Trophoblast cell (in vitro differentiated cells and primary cell): ENCODE measurements at regions not wholly inside any gene's neighbourhood (a gene's known extent, or its start where the extent isn't known, plus 50 kb on each side); places are given as distances from the start of the nearest gene placed in this dataset.
A peak's percentile ranks its signal among the peaks of the same experiment; 100 is the strongest.

Experiments
- DNase-seq, 2 donors: peaks; one replicate each; pipeline ENCODE4 v3.0.0-alpha.2; 2016
- H2AFZ ChIP-seq: 2 replicates; pipeline ENCODE4 v1.6.1; 2013; ENCODE audit warnings: low read length, moderate library complexity, mild to moderate bottlenecking; ENCODE audit not compliant: insufficient read depth, poor library complexity
- H2AK5ac ChIP-seq: 2 replicates; pipeline ENCODE4 v1.6.1; 2013; ENCODE audit warnings: mild to moderate bottlenecking, low read length
- H2BK120ac ChIP-seq: 2 replicates; pipeline ENCODE4 v1.6.1; 2013; ENCODE audit warnings: low read length, mild to moderate bottlenecking, moderate library complexity; ENCODE audit not compliant: insufficient read depth, poor library complexity
- H2BK12ac ChIP-seq: 2 replicates; pipeline ENCODE4 v1.6.1; 2013; ENCODE audit warnings: mild to moderate bottlenecking, low read length, moderate library complexity
- H2BK5ac ChIP-seq: 2 replicates; pipeline ENCODE4 v1.6.1; 2013; ENCODE audit warnings: low read length, low read depth, moderate library complexity, mild to moderate bottlenecking; ENCODE audit not compliant: poor library complexity
- H3K14ac ChIP-seq: 2 replicates; pipeline ENCODE4 v1.6.1; 2013; ENCODE audit warnings: mild to moderate bottlenecking, low read length
- H3K18ac ChIP-seq: 2 replicates; pipeline ENCODE4 v1.6.1; 2013; ENCODE audit warnings: mild to moderate bottlenecking, low read length
- H3K23ac ChIP-seq: 2 replicates; pipeline ENCODE4 v1.6.1; 2013; ENCODE audit warnings: low read length
- H3K27ac ChIP-seq: 2 replicates; pipeline ENCODE4 v1.5.1; 2013; ENCODE audit warnings: low read depth, mild to moderate bottlenecking, inconsistent platforms, low read length, moderate library complexity
- H3K27me3 ChIP-seq: 2 replicates; pipeline ENCODE4 v1.6.1; 2013; ENCODE audit warnings: inconsistent platforms, mild to moderate bottlenecking, low read length, moderate library complexity; ENCODE audit not compliant: insufficient read depth
- H3K36me3 ChIP-seq, 2 experiments: 1 replicate in 1 of 2; 2 replicates in 1 of 2; pipeline ENCODE4 v1.6.1; 2013; ENCODE audit warnings: low read length in 2 of 2, mild to moderate bottlenecking in 2 of 2, moderate library complexity in 1 of 2; ENCODE audit not compliant: insufficient read depth in 2 of 2, control insufficient read depth in 1 of 2
- H3K4ac ChIP-seq: 2 replicates; pipeline ENCODE4 v1.6.1; 2013; ENCODE audit warnings: low read depth, mild to moderate bottlenecking, low read length, moderate library complexity
- H3K4me1 ChIP-seq, 2 experiments: 1 replicate in 1 of 2; 2 replicates in 1 of 2; pipeline ENCODE4 v1.6.1; 2013; ENCODE audit warnings: low read length in 2 of 2, mild to moderate bottlenecking in 2 of 2, moderate library complexity in 1 of 2; ENCODE audit not compliant: insufficient read depth in 2 of 2, control insufficient read depth in 1 of 2
- H3K4me2 ChIP-seq: 2 replicates; pipeline ENCODE4 v1.6.1; 2013; ENCODE audit warnings: inconsistent platforms, mild to moderate bottlenecking, low read length, moderate library complexity
- H3K4me3 ChIP-seq: 2 replicates; pipeline ENCODE4 v1.5.1; 2013; ENCODE audit warnings: mild to moderate bottlenecking, low read depth, low read length, inconsistent platforms
- H3K79me1 ChIP-seq: one replicate; pipeline ENCODE4 v1.6.1; 2013; ENCODE audit warnings: low read length
- H3K79me2 ChIP-seq: 2 replicates; pipeline ENCODE4 v1.6.1; 2013; ENCODE audit warnings: low read length, mild to moderate bottlenecking; ENCODE audit not compliant: control insufficient read depth, insufficient read depth, poor library complexity
- H3K9ac ChIP-seq: 2 replicates; pipeline ENCODE4 v1.6.1; 2013; ENCODE audit warnings: mild to moderate bottlenecking, low read length
- H3K9me3 ChIP-seq: 2 replicates; pipeline ENCODE4 v1.6.1; 2013; ENCODE audit warnings: low read depth, mild to moderate bottlenecking, control low read depth, inconsistent platforms, low read length; ENCODE audit not compliant: insufficient read depth
- H4K12ac ChIP-seq: 2 replicates; pipeline ENCODE4 v1.6.1; 2013; ENCODE audit warnings: low read depth, mild to moderate bottlenecking, low read length, moderate library complexity
- H4K8ac ChIP-seq: 2 replicates; pipeline ENCODE4 v1.6.1; 2013; ENCODE audit warnings: low read depth, mild to moderate bottlenecking, low read length, moderate library complexity
- H4K91ac ChIP-seq: one replicate; pipeline ENCODE4 v1.6.1; 2013; ENCODE audit warnings: low read depth, mild to moderate bottlenecking, low read length, moderate library complexity
- WGBS: extraction: QIAGEN DNeasy Blood & Tissue Kit; methylation state at CpG from one replicate; pipeline ENCODE4 v1.1.7; 2013; ENCODE audit warnings: missing lambda C conversion rate; ENCODE audit not compliant: insufficient read length, insufficient coverage; ENCODE audit errors: extremely low coverage; 5-methylcytosine and 5-hydroxymethylcytosine counted together

DNA sequence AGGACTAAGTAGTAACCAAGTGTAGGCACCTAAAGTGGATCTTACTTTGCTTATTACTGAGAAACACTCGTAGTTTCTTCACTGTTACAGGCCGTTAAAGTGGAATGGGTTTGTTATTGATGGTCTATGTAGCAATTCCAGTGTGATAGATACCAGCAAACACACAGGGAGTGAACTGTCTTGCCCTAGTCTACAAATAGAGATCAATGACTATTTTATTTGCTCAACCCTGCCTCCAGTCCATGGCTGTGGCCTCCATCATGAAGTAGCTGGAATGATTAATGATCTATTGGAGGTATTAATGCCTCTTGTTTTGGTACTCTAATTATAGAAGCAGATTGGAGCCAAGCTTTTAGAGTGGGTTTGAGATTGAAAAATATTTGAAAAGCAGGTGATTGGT, 362.7 kb upstream of the AZI2 start:
- Histone ChIP-seq H3K79me1 (no peaks in the 10 kb centered on the region), H4K8ac (no peak overlapping the region), H3K36me3 (no peaks in the 10 kb centered on the region), H3K27ac (no peak overlapping the region), H3K9me3 (no peaks in the 10 kb centered on the region), H3K79me2 (no peaks in the 10 kb centered on the region), H2AK5ac (no peak overlapping the region), H3K4me2 (no peak overlapping the region), H3K18ac (no peak overlapping the region), H3K27me3 (no peaks in the 10 kb centered on the region), H3K9ac (no peak overlapping the region), H2BK120ac (no peak overlapping the region), H2BK12ac (no peak overlapping the region), H4K91ac (no peak overlapping the region), H3K4ac (no peak overlapping the region), H3K14ac (no peak overlapping the region), H2BK5ac (no peak overlapping the region), H4K12ac (no peak overlapping the region), H3K23ac (no peak overlapping the region), H2AFZ (no peak overlapping the region), H3K4me3 (no peak overlapping the region), H3K4me1 (no peaks in the 10 kb centered on the region)
- DNase-seq, result no peak
- no CpG with 5 or more reads among the region's 2 CpGs for WGBS

DNA sequence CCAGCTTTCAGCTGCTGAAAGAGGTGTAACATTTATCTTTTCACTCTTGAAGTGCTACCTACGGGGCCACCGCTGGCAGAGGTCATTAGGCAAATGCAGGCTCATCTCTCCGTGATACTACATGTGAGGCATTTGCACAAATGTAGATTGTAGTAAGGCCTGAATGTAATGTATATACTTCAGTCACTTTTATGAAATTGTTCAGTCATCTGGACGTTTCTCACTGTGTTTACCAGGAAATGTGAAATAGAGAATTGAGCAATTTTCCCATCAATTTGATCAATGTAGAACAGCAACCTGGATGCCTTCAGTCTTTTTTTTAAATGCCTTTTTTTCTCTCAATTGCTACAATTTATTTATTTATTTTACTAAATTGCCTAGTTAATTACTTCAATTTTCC, 368.3 kb upstream of the AZI2 start:
- Histone ChIP-seq H2BK12ac (no peak overlapping the region), H3K4ac (no peak overlapping the region), H2BK5ac (no peak overlapping the region), H4K12ac (no peak overlapping the region), H2BK120ac (no peak overlapping the region), H3K9ac (no peak overlapping the region), H3K23ac (no peak overlapping the region), H3K79me2 (no peaks in the 10 kb centered on the region), H3K4me2 (no peak overlapping the region), H3K27me3 (no peaks in the 10 kb centered on the region), H2AK5ac (no peak overlapping the region), H4K91ac (no peak overlapping the region), H3K79me1 (no peaks in the 10 kb centered on the region), H3K18ac (no peak overlapping the region), H3K4me3 (no peak overlapping the region), H3K4me1 (no peaks in the 10 kb centered on the region), H3K36me3 (no peaks in the 10 kb centered on the region), H4K8ac (no peak overlapping the region), H2AFZ (no peak overlapping the region), H3K27ac (no peak overlapping the region), H3K14ac (no peak overlapping the region), H3K9me3 (no peaks in the 10 kb centered on the region)
- WGBS, result no CpG with 5 or more reads among the region's 4 CpGs
- no peak for DNase-seq

DNA sequence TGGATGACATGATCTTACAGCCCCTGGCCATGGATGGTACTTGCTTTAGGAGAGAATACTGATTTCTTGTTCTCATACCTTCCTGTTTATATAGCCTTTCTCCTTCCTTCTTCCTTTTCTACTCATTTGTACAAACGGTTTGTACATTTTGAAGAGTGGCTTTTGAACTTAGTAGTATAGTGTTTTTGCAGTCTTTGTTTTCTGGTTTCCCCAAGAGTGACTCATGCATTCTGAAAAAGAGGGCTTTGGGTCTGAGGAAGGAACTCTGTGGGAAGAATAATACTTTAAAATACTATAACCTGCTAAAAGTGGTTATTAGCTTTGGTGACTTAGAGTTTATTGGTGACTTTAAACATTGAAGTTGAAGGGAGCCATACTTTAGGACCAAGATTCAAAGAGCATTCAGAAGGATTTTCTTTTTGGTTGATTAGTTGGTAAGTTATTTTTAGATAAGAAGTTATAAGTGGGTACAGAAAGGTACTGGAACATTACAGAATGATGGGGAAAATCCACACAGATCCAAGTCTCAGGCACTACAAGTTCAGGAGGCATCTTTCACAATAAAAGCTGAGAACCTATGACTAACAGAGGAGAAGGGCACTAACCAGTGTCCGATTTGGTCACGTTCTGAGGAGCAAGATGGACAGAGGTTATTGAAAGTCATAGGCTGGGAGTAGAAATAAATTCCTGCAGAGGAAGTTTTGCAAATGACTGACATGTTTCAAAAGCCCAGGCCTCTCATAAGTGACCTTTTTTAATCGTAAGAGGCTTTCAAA, 369.6 kb upstream of the AZI2 start:
- H4K91ac ChIP-seq, result no peak overlapping the region
- no peak overlapping the region for H3K4me2 ChIP-seq
- no peaks in the 10 kb centered on the region for H3K79me1 ChIP-seq
- DNase-seq, result no peak
- H3K9me3 ChIP-seq, result no peaks in the 10 kb centered on the region
- H3K27me3 ChIP-seq, result no peaks in the 10 kb centered on the region
- H3K4me1 ChIP-seq, result no peaks in the 10 kb centered on the region
- H2BK120ac ChIP-seq, result no peak overlapping the region
- H2AFZ ChIP-seq, result no peak overlapping the region
- H3K4ac ChIP-seq, result no peak overlapping the region
- H4K8ac ChIP-seq, result no peak overlapping the region
- no peak overlapping the region for H3K23ac ChIP-seq
- H3K36me3 ChIP-seq, result no peaks in the 10 kb centered on the region
- H3K27ac ChIP-seq, result no peak overlapping the region
- no peak overlapping the region for H2BK12ac ChIP-seq
- no peak overlapping the region for H3K14ac ChIP-seq
- H2AK5ac ChIP-seq, result no peak overlapping the region
- H4K12ac ChIP-seq, result no peak overlapping the region
- H3K18ac ChIP-seq, result no peak overlapping the region
- no peak overlapping the region for H3K4me3 ChIP-seq
- H3K9ac ChIP-seq, result no peak overlapping the region
- no peak overlapping the region for H2BK5ac ChIP-seq
- WGBS, result no CpG with 5 or more reads among the region's 4 CpGs
- no peaks in the 10 kb centered on the region for H3K79me2 ChIP-seq

DNA sequence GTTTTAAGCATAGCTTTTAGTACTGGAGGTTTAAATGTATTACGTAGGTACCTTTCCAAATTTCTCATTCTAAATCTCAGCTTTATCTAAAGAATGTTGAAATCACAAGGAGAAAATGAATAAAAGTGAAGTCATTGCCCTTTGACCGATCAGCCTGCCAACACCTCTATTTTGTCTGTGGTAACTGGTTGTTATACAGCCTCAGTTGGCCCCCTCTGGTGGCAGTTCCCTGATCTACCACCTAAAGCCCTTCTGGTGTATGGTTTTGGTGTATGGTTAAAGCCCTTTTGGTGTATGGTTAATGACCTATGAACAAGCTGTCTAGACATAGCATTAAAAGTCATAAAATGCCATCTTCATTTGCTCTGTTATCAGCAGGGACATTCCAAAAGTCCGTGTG, 378.2 kb upstream of the AZI2 start:
- H2BK120ac ChIP-seq, result no peak overlapping the region
- H2BK12ac ChIP-seq, result no peak overlapping the region
- no peak overlapping the region for H4K91ac ChIP-seq
- H3K4me1 ChIP-seq, result no peaks in the 10 kb centered on the region
- no CpG with 5 or more reads among the region's 3 CpGs for WGBS
- H3K36me3 ChIP-seq, result no peaks in the 10 kb centered on the region
- H3K79me2 ChIP-seq, result no peaks in the 10 kb centered on the region
- no peak overlapping the region for H4K12ac ChIP-seq
- no peak overlapping the region for H2AK5ac ChIP-seq
- no peak overlapping the region for H4K8ac ChIP-seq
- no peak overlapping the region for H3K14ac ChIP-seq
- H2BK5ac ChIP-seq, result no peak overlapping the region
- H2AFZ ChIP-seq, result no peak overlapping the region
- H3K27ac ChIP-seq, result no peak overlapping the region
- no peak overlapping the region for H3K9ac ChIP-seq
- H3K18ac ChIP-seq, result no peak overlapping the region
- no peaks in the 10 kb centered on the region for H3K9me3 ChIP-seq
- DNase-seq, result peak; percentile 40 to 56
- H3K27me3 ChIP-seq, result no peaks in the 10 kb centered on the region
- H3K23ac ChIP-seq, result no peak overlapping the region
- no peak overlapping the region for H3K4ac ChIP-seq
- H3K4me2 ChIP-seq, result no peak overlapping the region
- H3K4me3 ChIP-seq, result no peak overlapping the region
- no peaks in the 10 kb centered on the region for H3K79me1 ChIP-seq
